K562 (cell line): ENCODE measurements at regions not wholly inside any gene's neighbourhood (a gene's known extent, or its start where the extent isn't known, plus 50 kb on each side); places are given as distances from the start of the nearest gene placed in this dataset.

Source experiments
- ATAC-seq: fragments of 200-7000 bp; cut with Tn5 transposase; 3 replicates; pipeline ENCODE4 v1.9.1; 2020; ENCODE audit warnings: moderate library complexity
- BruUV-seq: library from RNA; stranded (reverse); fragments of 400-500 nt; replicated peaks from 2 replicates; lab custom pipeline; 2021; lab: Mats Ljungman, UMichigan
- CTCF ChIA-PET: fragments of 300-600 bp; formaldehyde crosslinking; extraction: SDS; loops from one replicate; lab custom pipeline; 2021; ENCODE audit warnings: low intra/inter-chr PET ratio; lab: Yijun Ruan, JAX
- POLR2A ChIA-PET: fragments of 300-600, 350-650 bp; sonication (Branson Sonifier 250); formaldehyde crosslinking; extraction: SDS; loops from one replicate; lab custom pipeline; 2021; ENCODE audit warnings: antibody characterized with exemption, inconsistent platforms; lab: Yijun Ruan, JAX
- DNase-seq, 4 experiments: peaks; one replicate each; pipeline versions ENCODE4 v3.0.0 to v3.0.0-alpha.2; 2011 to 2018; ENCODE audit warnings: low spot score in 3 of 4, mixed read lengths in 3 of 4; ENCODE audit errors: extremely low read depth in 1 of 4
- FAIRE-seq: peaks from 2 replicates; lab custom pipeline; 2011; peaks lifted over from hg19 to GRCh38; lab: Jason Lieb, UNC
- H2AFZ ChIP-seq: 2 replicates; pipeline ENCODE4 v1.6.0; 2011; ENCODE audit warnings: low read depth, low read length, control low read depth, inconsistent platforms
- H3K27ac ChIP-seq: fragments of 200-600 bp; 3 replicates; pipeline ENCODE4 v1.8.0; 2011; ENCODE audit warnings: low read depth, mild to moderate bottlenecking, control low read depth, inconsistent platforms, low read length, moderate library complexity, mixed read lengths; ENCODE audit errors: extremely low read depth
- H3K27me3 ChIP-seq, 2 experiments: fragments of 300-600 bp in 1 of 2; 2 replicates in 1 of 2; 3 replicates in 1 of 2; pipeline versions ENCODE4 v1.6.0 to v1.8.0; 2011; ENCODE audit warnings: inconsistent platforms in 2 of 2, low read length in 2 of 2, mild to moderate bottlenecking in 1 of 2, mixed read lengths in 1 of 2, moderate library complexity in 1 of 2; ENCODE audit not compliant: control insufficient read depth in 2 of 2, insufficient read depth in 2 of 2
- H3K36me3 ChIP-seq: fragments of 300-600 bp; 3 replicates; pipeline ENCODE4 v1.8.0; 2011; ENCODE audit warnings: mild to moderate bottlenecking, low read length, inconsistent platforms; ENCODE audit not compliant: control insufficient read depth, insufficient read depth
- H3K4me1 ChIP-seq, 2 experiments: fragments of 200-600 bp in 1 of 2; replicated peaks in 1 of 2; 2 replicates in 1 of 2; 3 replicates in 1 of 2; pipeline versions ENCODE4 v1.5.1 to v1.8.0; 2011; ENCODE audit warnings: inconsistent platforms in 2 of 2, low read length in 2 of 2, mild to moderate bottlenecking in 1 of 2, mixed read lengths in 1 of 2, moderate library complexity in 1 of 2; ENCODE audit not compliant: control insufficient read depth in 2 of 2, insufficient read depth in 2 of 2
- H3K4me2 ChIP-seq: 2 replicates; pipeline ENCODE4 v1.6.1; 2011; ENCODE audit warnings: low read length, control low read depth, inconsistent platforms, mixed read lengths; ENCODE audit not compliant: insufficient read depth
- H3K4me3 ChIP-seq: fragments of 200-600 bp; sonication (generic), shearing (Covaris generic); 2 replicates; pipeline ENCODE4 v1.5.1; 2016; ENCODE audit warnings: control low read depth, inconsistent platforms
- H3K79me2 ChIP-seq: fragments of 200-600 bp; 3 replicates; pipeline ENCODE4 v1.8.0; 2011; ENCODE audit warnings: low read length, inconsistent platforms; ENCODE audit not compliant: control insufficient read depth, insufficient read depth
- H3K9ac ChIP-seq, 2 experiments: 2 replicates each; pipeline versions ENCODE4 v1.6.0 to v1.6.1; 2011; ENCODE audit warnings: low read depth in 2 of 2, low read length in 2 of 2, control low read depth in 1 of 2, inconsistent platforms in 1 of 2, mild to moderate bottlenecking in 1 of 2, mixed read lengths in 1 of 2; ENCODE audit not compliant: insufficient read depth in 1 of 2
- H3K9me1 ChIP-seq: one replicate; pipeline ENCODE4 v1.6.0; 2011; ENCODE audit warnings: inconsistent platforms, mild to moderate bottlenecking, low read length, moderate library complexity; ENCODE audit not compliant: control insufficient read depth, insufficient read depth
- H3K9me3 ChIP-seq: replicated peaks from 2 replicates; pipeline ENCODE4 v1.5.1; 2011; ENCODE audit warnings: low read depth, low read length, inconsistent platforms; ENCODE audit not compliant: control insufficient read depth, insufficient read depth
- H4K20me1 ChIP-seq: replicated peaks from 2 replicates; pipeline ENCODE4 v1.6.1; 2011; ENCODE audit warnings: low read length, inconsistent platforms, mixed read lengths; ENCODE audit not compliant: control insufficient read depth, insufficient read depth
- ARID2 ChIP-seq: fragments of 450-650 bp; IDR thresholded peaks from 2 replicates; pipeline ENCODE4 v1.6.1; 2017; ENCODE audit warnings: antibody characterized with exemption, mild to moderate bottlenecking
- ATF7 ChIP-seq: fragments of 450-650 bp; IDR thresholded peaks from 2 replicates; pipeline ENCODE4 v1.7.1; 2014; ENCODE audit warnings: mild to moderate bottlenecking, moderate library complexity
- CBX1 ChIP-seq: sonication (generic); IDR thresholded peaks from 2 replicates; pipeline ENCODE4 v1.6.1; 2016; ENCODE audit warnings: antibody characterized with exemption, low read depth, mild to moderate bottlenecking
- HOXB6 ChIP-seq: fragments of 250-450 bp; sonication (Bioruptor Pico); IDR thresholded peaks from 2 replicates; pipeline ENCODE4 v1.5.1; 2022; ENCODE audit warnings: mild to moderate bottlenecking, borderline replicate concordance
- KDM5B ChIP-seq: fragments of 200-600 bp; sonication (generic); IDR thresholded peaks from 2 replicates; pipeline ENCODE4 v1.6.1; 2012; ENCODE audit warnings: low read depth, mild to moderate bottlenecking, moderate library complexity, low read length, control low read depth, inconsistent platforms; ENCODE audit not compliant: insufficient replicate concordance
- NFE2 ChIP-seq: IDR thresholded peaks from 2 replicates; pipeline ENCODE4 v1.6.1; 2014; ENCODE audit warnings: antibody characterized with exemption, low read depth
- NUFIP1 ChIP-seq: fragments of 450-650 bp; IDR thresholded peaks from 2 replicates; pipeline ENCODE4 v1.6.1; 2018; ENCODE audit not compliant: partially characterized antibody
- RBM39 ChIP-seq: fragments of 200-400 bp; formaldehyde crosslinking; optimal IDR thresholded peaks from 2 replicates; pipeline ENCODE3; 2018; ENCODE audit warnings: low read depth, low read length
- SMARCE1 ChIP-seq: fragments of 450-650 bp; IDR thresholded peaks from 2 replicates; pipeline ENCODE4 v1.7.1; 2016; ENCODE audit warnings: mild to moderate bottlenecking
- TEAD4 ChIP-seq, 2 experiments: sonication (generic) in 1 of 2; formaldehyde crosslinking in 1 of 2; IDR thresholded peaks; 2 replicates each; pipeline versions ENCODE4 v1.6.1 to v1.8.0; 2012 to 2022; ENCODE audit warnings: borderline replicate concordance in 1 of 2, inconsistent platforms in 1 of 2, low read length in 1 of 2, mild to moderate bottlenecking in 1 of 2, missing genetic modification reagents in 1 of 2
- TRIM28 ChIP-seq: fragments of 450-650 bp; IDR thresholded peaks from 2 replicates; pipeline ENCODE4 v1.6.1; 2017
- YBX1 ChIP-seq: fragments of 450-650 bp; IDR thresholded peaks from 2 replicates; pipeline ENCODE4 v1.7.1; 2016; ENCODE audit warnings: mild to moderate bottlenecking
- ZNF12 ChIP-seq: sonication (generic); formaldehyde crosslinking; IDR thresholded peaks from 2 replicates; pipeline ENCODE4 v1.4.0; 2020; ENCODE audit warnings: mild to moderate bottlenecking, missing genetic modification reagents
- ZNF124 ChIP-seq: sonication (generic); formaldehyde crosslinking; IDR thresholded peaks from 2 replicates; pipeline ENCODE4 v1.8.1; 2022; ENCODE audit warnings: missing genetic modification reagents
- ZNF79 ChIP-seq: fragments of 250-450 bp; sonication (Bioruptor Pico); IDR thresholded peaks from 2 replicates; pipeline ENCODE4 v1.4.0; 2020; ENCODE audit warnings: low read depth, mild to moderate bottlenecking, moderate library complexity
- WGBS: fragments of 100-300 bp; shearing (Covaris generic); methylation state at CpG from one replicate; pipeline ENCODE4 v1.1.6; 2016; ENCODE audit warnings: low coverage, mixed read lengths; ENCODE audit not compliant: insufficient coverage; ENCODE audit errors: missing lambda C conversion rate; 5-methylcytosine and 5-hydroxymethylcytosine counted together
- in situ Hi-C: fragments of 300-500 bp; cut with MboI; formaldehyde crosslinking; loops from 4 replicates; pipeline ENCODE4 v1.15.0; 2018; ENCODE audit warnings: inconsistent platforms, mixed read lengths
- intact Hi-C: fragments of 100-400 bp; cut with micrococcal nuclease; formaldehyde crosslinking; loops from 2 replicates; pipeline ENCODE4 v1.14.2; 2022
- TF ChIP-seq, protein P1 (sequence below): sonication (generic); formaldehyde crosslinking; IDR thresholded peaks from 2 replicates; pipeline ENCODE4 v1.8.1; 2023; ENCODE audit warnings: mild to moderate bottlenecking, missing genetic modification reagents
- TF ChIP-seq, protein P2 (sequence below): fragments of 250-450 bp; sonication (Bioruptor Pico); IDR thresholded peaks from 2 replicates; pipeline ENCODE4 v1.5.0; 2021; ENCODE audit warnings: mild to moderate bottlenecking, moderate library complexity
- TF ChIP-seq, protein P3 (sequence below): fragments of 250-450 bp; sonication (Bioruptor Pico); IDR thresholded peaks from 2 replicates; pipeline ENCODE4 v1.5.1; 2021; ENCODE audit warnings: mild to moderate bottlenecking

DNA sequence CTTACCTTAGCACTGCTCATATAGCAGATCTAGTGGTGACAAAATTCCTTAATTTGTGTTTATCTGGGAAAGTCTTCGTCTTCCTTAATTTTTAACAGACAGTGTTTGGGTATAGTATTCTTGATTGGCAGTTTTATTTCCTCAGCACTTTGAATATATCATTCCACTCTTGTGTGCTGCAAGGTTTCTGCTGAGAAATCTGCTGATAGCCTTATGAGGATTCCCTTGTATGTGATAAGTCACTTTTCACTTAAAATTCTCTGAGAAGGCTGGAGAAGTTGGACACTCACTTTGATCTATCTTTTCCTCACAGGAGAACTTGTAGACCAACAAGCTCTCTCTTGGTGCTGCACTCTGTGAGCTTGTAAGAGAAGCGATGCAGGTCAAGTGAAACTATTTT is 306.1 kb upstream of the RTL1 start:
- Histone ChIP-seq H3K9me3 (no peaks in the 10 kb centered on the region; the same call in 1 of the 2 replicates), H3K4me2 (no peak overlapping the region), H3K4me3 (no peak overlapping the region), H4K20me1 (no peaks in the 10 kb centered on the region), H2AFZ (no peak overlapping the region), H3K9me1 (no peaks in the 10 kb centered on the region), H3K79me2 (no peaks in the 10 kb centered on the region), H3K9ac (no peak overlapping the region), H3K36me3 (no peaks in the 10 kb centered on the region), H3K4me1 (no peaks in the 10 kb centered on the region), H3K27me3 (no peaks in the 10 kb centered on the region), H3K27ac (no peak overlapping the region)
- no peak for ATAC-seq
- FAIRE-seq, result no peak
- DNase-seq, result no peak
- ChIA-PET POLR2A (no interaction called here), CTCF (no interaction called here)
- in situ Hi-C loops (no loop called here), intact Hi-C loops (no loop called here)
- 0% methylated on average over 2 of the region's 2 CpGs for WGBS
- no TSS peak for BruUV-seq
- TF ChIP-seq KDM5B (no peak), HOXB6 (CRISPR knock-in tag) (no peak), RBM39 (no peak), TEAD4 (IDR thresholded peaks at IDR 0.05; ENCODE audit: low read length) (no peak), TEAD4 (CRISPR knock-in tag; IDR thresholded peaks at IDR 0.05; ENCODE audit: borderline replicate concordance) (no peak), ARID2 (no peak), ZNF124 (CRISPR knock-in tag) (no peak), TRIM28 (peak; percentile 92), ZNF12 (CRISPR knock-in tag) (no peak), ZNF79 (no peak), SMARCE1 (no peak), CBX1 (peak; percentile 39; the same call in 1 of the 2 replicates), YBX1 (no peak), NUFIP1 (no peak), ATF7 (no peak), NFE2 (no peak)
- TF ChIP-seq, protein P1, sequence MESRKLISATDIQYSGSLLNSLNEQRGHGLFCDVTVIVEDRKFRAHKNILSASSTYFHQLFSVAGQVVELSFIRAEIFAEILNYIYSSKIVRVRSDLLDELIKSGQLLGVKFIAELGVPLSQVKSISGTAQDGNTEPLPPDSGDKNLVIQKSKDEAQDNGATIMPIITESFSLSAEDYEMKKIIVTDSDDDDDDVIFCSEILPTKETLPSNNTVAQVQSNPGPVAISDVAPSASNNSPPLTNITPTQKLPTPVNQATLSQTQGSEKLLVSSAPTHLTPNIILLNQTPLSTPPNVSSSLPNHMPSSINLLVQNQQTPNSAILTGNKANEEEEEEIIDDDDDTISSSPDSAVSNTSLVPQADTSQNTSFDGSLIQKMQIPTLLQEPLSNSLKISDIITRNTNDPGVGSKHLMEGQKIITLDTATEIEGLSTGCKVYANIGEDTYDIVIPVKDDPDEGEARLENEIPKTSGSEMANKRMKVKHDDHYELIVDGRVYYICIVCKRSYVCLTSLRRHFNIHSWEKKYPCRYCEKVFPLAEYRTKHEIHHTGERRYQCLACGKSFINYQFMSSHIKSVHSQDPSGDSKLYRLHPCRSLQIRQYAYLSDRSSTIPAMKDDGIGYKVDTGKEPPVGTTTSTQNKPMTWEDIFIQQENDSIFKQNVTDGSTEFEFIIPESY, result no peak
- TF ChIP-seq, protein P2, sequence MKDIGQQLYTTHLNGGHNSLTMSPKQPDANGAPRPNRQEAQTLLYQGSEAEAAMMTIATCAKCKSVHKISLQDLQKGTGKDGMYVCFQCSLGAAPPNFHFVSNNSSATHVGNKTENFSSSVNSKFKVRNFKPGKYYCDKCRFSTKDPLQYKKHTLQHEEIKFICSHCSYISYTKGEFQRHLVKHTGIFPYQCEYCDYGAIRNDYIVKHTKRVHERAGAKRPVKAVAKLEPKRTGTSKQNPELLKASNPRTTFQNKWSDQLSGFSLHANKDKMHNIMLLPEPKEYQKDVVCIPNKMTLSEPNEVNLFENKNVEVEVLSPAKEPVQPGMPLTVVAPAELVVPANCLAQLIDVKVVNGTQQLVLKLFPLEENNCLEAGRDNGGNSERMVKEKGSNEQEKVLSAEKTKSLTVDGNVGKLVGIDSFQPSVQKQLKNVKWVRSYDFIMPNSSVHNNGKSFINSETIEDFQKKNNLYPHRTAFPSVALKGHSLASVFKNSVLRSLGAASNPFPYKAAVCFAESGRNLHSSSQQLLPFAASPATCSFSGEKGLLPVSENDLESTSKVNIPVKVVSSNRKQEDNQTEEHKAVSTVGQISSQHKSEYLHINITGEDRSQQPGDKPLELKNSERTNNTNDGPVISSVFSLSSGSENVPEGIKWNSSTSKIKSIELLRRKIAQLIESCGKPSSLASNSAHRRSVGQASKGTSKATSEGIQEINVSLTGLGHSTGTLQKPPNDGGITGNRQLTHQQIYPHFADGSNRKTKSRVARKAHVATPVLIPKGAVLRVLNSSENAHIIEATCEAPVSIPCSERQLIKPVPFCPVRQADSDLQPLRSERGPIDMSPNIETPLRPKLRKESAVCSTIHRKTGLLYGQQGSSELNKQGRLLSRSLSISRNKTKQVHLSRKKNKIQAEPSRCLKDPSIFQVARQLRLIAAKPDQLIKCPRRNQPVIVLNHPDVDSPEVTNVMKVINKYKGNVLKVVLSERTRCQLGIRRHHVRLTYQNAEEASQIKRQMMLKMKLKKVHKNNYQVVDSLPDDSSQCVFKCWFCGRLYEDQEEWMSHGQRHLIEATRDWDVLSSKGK, result no peak
- TF ChIP-seq, protein P3, sequence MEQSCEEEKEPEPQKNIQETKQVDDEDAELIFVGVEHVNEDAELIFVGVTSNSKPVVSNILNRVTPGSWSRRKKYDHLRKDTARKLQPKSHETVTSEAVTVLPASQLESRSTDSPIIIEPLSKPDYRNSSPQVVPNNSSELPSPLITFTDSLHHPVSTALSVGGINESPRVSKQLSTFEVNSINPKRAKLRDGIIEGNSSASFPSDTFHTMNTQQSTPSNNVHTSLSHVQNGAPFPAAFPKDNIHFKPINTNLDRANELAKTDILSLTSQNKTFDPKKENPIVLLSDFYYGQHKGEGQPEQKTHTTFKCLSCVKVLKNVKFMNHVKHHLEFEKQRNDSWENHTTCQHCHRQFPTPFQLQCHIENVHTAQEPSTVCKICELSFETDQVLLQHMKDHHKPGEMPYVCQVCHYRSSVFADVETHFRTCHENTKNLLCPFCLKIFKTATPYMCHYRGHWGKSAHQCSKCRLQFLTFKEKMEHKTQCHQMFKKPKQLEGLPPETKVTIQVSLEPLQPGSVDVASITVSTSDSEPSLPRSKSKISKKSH (CRISPR knock-in tag), result 0 out of 2 replicates have a peak, but pooled peaks have one; percentile 52
